Transverse colon (tissue), 4 donors: ENCODE measurements at regions not wholly inside any gene's neighbourhood (a gene's known extent, or its start where the extent isn't known, plus 50 kb on each side); places are given as distances from the start of the nearest gene placed in this dataset.

Experiments
- DNase-seq: peaks from one replicate; pipeline ENCODE4 v3.0.0-alpha.2; 2019
- H3K27ac ChIP-seq, 4 donors: fragments of 200-600 bp; sonication (generic); 2 replicates each; pipeline ENCODE4 v1.5.1; 2016 to 2018; ENCODE audit warnings: inconsistent platforms in 4 of 4
- H3K27me3 ChIP-seq: fragments of 200-600 bp; sonication (generic); 2 replicates; pipeline ENCODE4 v1.5.1; 2017; ENCODE audit warnings: inconsistent platforms
- H3K36me3 ChIP-seq, 4 donors: fragments of 200-600 bp; sonication (generic); 2 replicates each; pipeline ENCODE4 v1.5.1; 2017 to 2019; ENCODE audit warnings: inconsistent platforms in 4 of 4
- H3K4me1 ChIP-seq, 4 donors: fragments of 200-600 bp; sonication (generic); 2 replicates each; pipeline ENCODE4 v1.5.1; 2017 to 2020; ENCODE audit warnings: inconsistent platforms in 4 of 4
- H3K4me3 ChIP-seq, 4 donors: fragments of 200-600 bp; sonication (generic); 1 replicate in 1 of 4; 2 replicates in 3 of 4; pipeline versions ENCODE4 v1.5.1 to v1.6.1; 2017 to 2019; ENCODE audit warnings: inconsistent platforms in 4 of 4
- H3K9me3 ChIP-seq, 2 donors: fragments of 200-600 bp; sonication (generic); 2 replicates each; pipeline ENCODE4 v1.5.1; 2017 to 2019; ENCODE audit warnings: inconsistent platforms in 2 of 2
- EP300 ChIP-seq: sonication (generic); formaldehyde crosslinking; IDR thresholded peaks from one replicate; pipeline ENCODE4 v1.6.1; 2017; ENCODE audit warnings: antibody characterized with exemption, low read depth
- POLR2A ChIP-seq: fragments of 450-650 bp; IDR thresholded peaks from one replicate; pipeline ENCODE4 v1.6.1; 2016; ENCODE audit warnings: antibody characterized with exemption, mild to moderate bottlenecking, moderate library complexity
- POLR2AphosphoS5 ChIP-seq, 3 donors: sonication (generic); formaldehyde crosslinking; IDR thresholded peaks; one replicate each; pipeline ENCODE4 v1.6.1; 2016; ENCODE audit warnings: antibody characterized with exemption in 3 of 3
- WGBS, 2 donors: methylation state at CpG; one replicate each; pipeline ENCODE4 v1.1.5; 2018; ENCODE audit warnings: low coverage in 1 of 2; 5-methylcytosine and 5-hydroxymethylcytosine counted together
- in situ Hi-C, 4 donors: fragments of 200-750 bp; cut with MboI; loops; one replicate each; pipeline versions ENCODE4 v1.15.0 to v1.15.1; 2017; ENCODE audit warnings: low sequenced_read_pairs in 3 of 4, low pct_ligation_motif_present in 1 of 4, low pct_unique_long_range_greater_than_20kb in 1 of 4
- intact Hi-C: fragments of 100-400 bp; cut with DNase I; formaldehyde crosslinking; loops from one replicate; pipeline ENCODE4 v1.15.1; 2023; ENCODE audit warnings: low total_unique reads
- TF ChIP-seq, protein P1 (sequence below), 5 experiments: fragments of 200-600 bp in 3 of 5; fragments of 450-650 bp in 2 of 5; sonication (generic) in 3 of 5; IDR thresholded peaks; 1 replicate in 2 of 5; 2 replicates in 3 of 5; pipeline ENCODE4 v1.5.1; 2016 to 2017; ENCODE audit warnings: antibody characterized with exemption in 5 of 5, inconsistent platforms in 3 of 5, mild to moderate bottlenecking in 2 of 5, moderate library complexity in 1 of 5

DNA sequence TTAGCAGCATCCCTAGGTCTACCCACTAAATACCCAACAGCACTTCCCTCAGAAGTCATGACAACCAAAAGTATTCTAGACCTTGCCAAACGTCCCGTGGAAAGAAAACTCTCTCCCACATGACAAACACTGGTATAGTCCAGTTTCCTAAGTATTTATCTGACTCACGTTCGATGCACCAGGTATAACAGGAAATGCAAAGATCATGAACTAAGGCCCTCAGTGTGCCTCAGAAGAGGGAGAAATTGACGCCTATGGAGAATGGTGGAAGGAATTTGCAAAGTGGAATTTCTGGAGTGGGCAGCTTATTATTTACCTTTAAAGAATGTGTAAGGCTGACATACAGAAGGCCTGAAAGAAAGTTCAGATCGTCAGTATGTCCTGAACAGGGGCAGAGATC is 523.6 kb upstream of the DAB1 start:
- no peak for DNase-seq
- H3K4me3 ChIP-seq: no peak overlapping the region
- intact Hi-C loops (no loop called here), in situ Hi-C loops (no loop called here)
- no peaks in the 10 kb centered on the region for H3K27me3 ChIP-seq
- TF ChIP-seq EP300 (no peak), POLR2AphosphoS5 (IDR thresholded peaks at IDR 0.05) (no peak), POLR2A (no peak)
- TF ChIP-seq, protein P1, sequence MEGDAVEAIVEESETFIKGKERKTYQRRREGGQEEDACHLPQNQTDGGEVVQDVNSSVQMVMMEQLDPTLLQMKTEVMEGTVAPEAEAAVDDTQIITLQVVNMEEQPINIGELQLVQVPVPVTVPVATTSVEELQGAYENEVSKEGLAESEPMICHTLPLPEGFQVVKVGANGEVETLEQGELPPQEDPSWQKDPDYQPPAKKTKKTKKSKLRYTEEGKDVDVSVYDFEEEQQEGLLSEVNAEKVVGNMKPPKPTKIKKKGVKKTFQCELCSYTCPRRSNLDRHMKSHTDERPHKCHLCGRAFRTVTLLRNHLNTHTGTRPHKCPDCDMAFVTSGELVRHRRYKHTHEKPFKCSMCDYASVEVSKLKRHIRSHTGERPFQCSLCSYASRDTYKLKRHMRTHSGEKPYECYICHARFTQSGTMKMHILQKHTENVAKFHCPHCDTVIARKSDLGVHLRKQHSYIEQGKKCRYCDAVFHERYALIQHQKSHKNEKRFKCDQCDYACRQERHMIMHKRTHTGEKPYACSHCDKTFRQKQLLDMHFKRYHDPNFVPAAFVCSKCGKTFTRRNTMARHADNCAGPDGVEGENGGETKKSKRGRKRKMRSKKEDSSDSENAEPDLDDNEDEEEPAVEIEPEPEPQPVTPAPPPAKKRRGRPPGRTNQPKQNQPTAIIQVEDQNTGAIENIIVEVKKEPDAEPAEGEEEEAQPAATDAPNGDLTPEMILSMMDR (IDR thresholded peaks at IDR 0.05): no peak
- H3K36me3 ChIP-seq: no peaks in the 10 kb centered on the region
- WGBS, 2 donors: 85 to 87% methylated on average over 6 of the region's 6 CpGs
- H3K4me1 ChIP-seq: no peaks in the 10 kb centered on the region
- no peaks in the 10 kb centered on the region for H3K9me3 ChIP-seq
- no peak overlapping the region for H3K27ac ChIP-seq

DNA sequence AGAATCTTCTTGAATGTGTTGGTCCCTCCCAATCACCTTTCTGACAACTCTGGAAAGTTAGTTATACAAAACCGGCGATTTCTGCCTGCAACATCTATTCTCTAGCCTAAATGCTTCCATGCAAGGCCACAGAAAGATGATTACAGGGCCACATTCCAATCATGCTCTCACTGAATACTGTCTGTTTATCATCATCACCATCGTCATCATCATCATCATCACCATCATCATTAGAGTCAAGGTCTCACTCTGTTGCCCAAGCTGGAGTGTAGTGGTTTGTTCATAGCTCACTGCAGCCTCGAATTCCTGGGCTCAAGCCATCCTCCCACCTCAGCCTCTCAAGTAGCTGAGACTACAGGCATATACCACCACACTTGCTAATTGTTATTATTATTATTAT is 521.2 kb upstream of the DAB1 start:
- Histone ChIP-seq H3K4me1 (no peaks in the 10 kb centered on the region), H3K36me3 (no peaks in the 10 kb centered on the region), H3K4me3 (no peak overlapping the region), H3K9me3 (no peaks in the 10 kb centered on the region), H3K27me3 (no peaks in the 10 kb centered on the region), H3K27ac (no peak overlapping the region)
- in situ Hi-C loops: no loop called here
- intact Hi-C loops: no loop called here
- TF ChIP-seq EP300: no peak
- TF ChIP-seq POLR2A: no peak
- WGBS, 2 donors: 68 to 78% methylated on average over 3 to 4 of the region's 4 CpGs
- no peak for DNase-seq

DNA sequence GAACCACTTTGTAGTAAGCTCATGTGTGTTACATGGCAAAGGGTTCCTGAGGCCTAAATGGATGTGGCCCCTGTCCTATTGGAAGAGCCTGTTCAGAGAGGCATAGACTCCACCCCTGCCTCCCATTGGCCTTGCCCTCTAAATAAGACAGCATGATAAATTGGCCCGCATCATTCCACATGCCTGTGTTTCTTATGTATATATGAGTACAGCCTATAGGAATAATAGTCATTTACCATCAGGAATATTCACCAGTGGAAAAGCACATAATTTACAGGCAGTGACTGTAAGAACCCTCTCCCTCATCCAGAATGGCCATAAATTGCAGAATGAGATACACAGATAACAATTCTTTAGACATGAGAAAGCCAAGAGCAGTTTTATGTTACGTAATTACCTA is 519.5 kb upstream of the DAB1 start:
- intact Hi-C loops (no loop called here), in situ Hi-C loops (no loop called here)
- H3K4me1 ChIP-seq: no peaks in the 10 kb centered on the region
- no peak overlapping the region for H3K27ac ChIP-seq
- no peaks in the 10 kb centered on the region for H3K27me3 ChIP-seq
- H3K36me3 ChIP-seq: no peaks in the 10 kb centered on the region
- WGBS, 2 donors: 88 to 91% methylated on average over 1 to 2 of the region's 2 CpGs
- no peak for DNase-seq
- no peak overlapping the region for H3K4me3 ChIP-seq
- no peak for TF ChIP-seq POLR2A
- TF ChIP-seq, protein P1 (IDR thresholded peaks at IDR 0.05): no peak
- TF ChIP-seq POLR2AphosphoS5 (IDR thresholded peaks at IDR 0.05): no peak
- TF ChIP-seq EP300: no peak
- no peaks in the 10 kb centered on the region for H3K9me3 ChIP-seq

DNA sequence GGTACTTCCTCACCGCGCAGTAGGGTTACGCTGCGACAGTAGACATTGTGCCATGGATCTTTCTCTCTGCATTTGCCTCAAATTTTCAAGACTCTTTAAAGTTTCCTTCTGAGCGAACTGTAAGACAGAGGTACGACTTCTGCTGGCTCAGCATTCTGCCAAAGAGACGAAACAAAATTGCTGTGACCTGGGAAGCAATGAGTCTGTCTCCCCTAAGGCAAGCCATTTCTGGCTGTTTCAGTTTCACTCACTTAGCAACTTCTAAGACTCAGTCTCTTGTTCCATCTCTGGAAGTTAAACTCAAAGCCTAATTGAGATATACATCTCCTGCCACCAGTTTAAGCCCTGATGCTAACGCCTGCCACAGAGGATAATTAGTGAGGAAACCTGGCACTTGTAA is 510.9 kb upstream of the DAB1 start:
- intact Hi-C loops (no loop called here), in situ Hi-C loops (no loop called here)
- Histone ChIP-seq H3K4me3 (no peak overlapping the region), H3K9me3 (no peaks in the 10 kb centered on the region), H3K27ac (no peak overlapping the region), H3K36me3 (no peaks in the 10 kb centered on the region), H3K27me3 (no peaks in the 10 kb centered on the region), H3K4me1 (no peaks in the 10 kb centered on the region)
- WGBS, 2 donors: 78 to 83% methylated on average over 7 to 8 of the region's 8 CpGs
- no peak for TF ChIP-seq EP300
- TF ChIP-seq, protein P1 (IDR thresholded peaks at IDR 0.05): no peak
- no peak for TF ChIP-seq POLR2A
- no peak for TF ChIP-seq POLR2AphosphoS5 (IDR thresholded peaks at IDR 0.05)
- DNase-seq: no peak

DNA sequence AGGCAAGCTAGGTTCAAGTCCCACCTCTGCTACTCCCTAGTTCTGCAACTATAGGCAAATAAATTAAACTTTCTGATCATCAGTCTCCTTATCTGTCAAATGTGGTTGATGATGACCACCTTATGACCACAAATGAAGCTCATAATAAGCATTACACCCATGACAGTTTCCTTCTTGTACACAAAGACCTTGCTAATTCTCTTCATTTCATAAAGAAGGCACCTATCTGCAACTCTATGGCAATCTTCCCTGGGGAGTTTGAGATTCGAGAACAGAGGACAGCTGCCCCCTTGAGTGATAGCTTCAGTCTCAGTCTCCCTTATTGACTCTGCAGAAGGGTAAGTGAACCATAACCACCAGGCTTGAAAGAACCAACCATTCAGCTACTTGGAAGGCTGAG is 503.1 kb upstream of the DAB1 start:
- no peaks in the 10 kb centered on the region for H3K4me1 ChIP-seq
- no peaks in the 10 kb centered on the region for H3K27me3 ChIP-seq
- TF ChIP-seq, protein P1 (IDR thresholded peaks at IDR 0.05): no peak
- no peak for TF ChIP-seq POLR2A
- no peak for TF ChIP-seq EP300
- no peak for TF ChIP-seq POLR2AphosphoS5 (IDR thresholded peaks at IDR 0.05)
- DNase-seq: no peak
- no peak overlapping the region for H3K4me3 ChIP-seq
- H3K27ac ChIP-seq: no peak overlapping the region
- 81% methylated on average over 1 of the region's 1 CpG; no CpG with 5 or more reads in 1 of the 2 donors for WGBS, 2 donors
- no peaks in the 10 kb centered on the region for H3K36me3 ChIP-seq
- no peaks in the 10 kb centered on the region for H3K9me3 ChIP-seq
- in situ Hi-C loops (no loop called here), intact Hi-C loops (no loop called here)
